Duodenal mucosa (tissue), 2 donors: ENCODE measurements at regions not wholly inside any gene's neighbourhood (a gene's known extent, or its start where the extent isn't known, plus 50 kb on each side); places are given as distances from the start of the nearest gene placed in this dataset.

ENCODE experiments used
- H3K27ac ChIP-seq: one replicate; pipeline ENCODE4 v1.7.0; 2013; ENCODE audit warnings: low read depth, low read length
- H3K27me3 ChIP-seq, 2 donors: one replicate each; pipeline ENCODE4 v1.7.0; 2013; ENCODE audit warnings: low read length in 2 of 2, control low read depth in 1 of 2; ENCODE audit not compliant: insufficient read depth in 2 of 2, control insufficient read depth in 1 of 2
- H3K36me3 ChIP-seq, 2 donors: one replicate each; pipeline ENCODE4 v1.7.0; 2013; ENCODE audit warnings: low read length in 2 of 2, control low read depth in 1 of 2; ENCODE audit not compliant: insufficient read depth in 2 of 2, control insufficient read depth in 1 of 2
- H3K4me1 ChIP-seq, 2 donors: one replicate each; pipeline ENCODE4 v1.7.0; 2013; ENCODE audit warnings: low read length in 2 of 2, control low read depth in 1 of 2; ENCODE audit not compliant: insufficient read depth in 2 of 2, control insufficient read depth in 1 of 2
- H3K4me3 ChIP-seq, 2 donors: one replicate each; pipeline ENCODE4 v1.7.0; 2013; ENCODE audit warnings: low read length in 2 of 2, low read depth in 1 of 2
- H3K9ac ChIP-seq, 2 donors: one replicate each; pipeline ENCODE4 v1.7.0; 2013; ENCODE audit warnings: low read length in 2 of 2, low read depth in 1 of 2
- H3K9me3 ChIP-seq, 2 donors: one replicate each; pipeline ENCODE4 v1.7.0; 2013; ENCODE audit warnings: low read length in 2 of 2, control low read depth in 1 of 2; ENCODE audit not compliant: control insufficient read depth in 1 of 2

DNA sequence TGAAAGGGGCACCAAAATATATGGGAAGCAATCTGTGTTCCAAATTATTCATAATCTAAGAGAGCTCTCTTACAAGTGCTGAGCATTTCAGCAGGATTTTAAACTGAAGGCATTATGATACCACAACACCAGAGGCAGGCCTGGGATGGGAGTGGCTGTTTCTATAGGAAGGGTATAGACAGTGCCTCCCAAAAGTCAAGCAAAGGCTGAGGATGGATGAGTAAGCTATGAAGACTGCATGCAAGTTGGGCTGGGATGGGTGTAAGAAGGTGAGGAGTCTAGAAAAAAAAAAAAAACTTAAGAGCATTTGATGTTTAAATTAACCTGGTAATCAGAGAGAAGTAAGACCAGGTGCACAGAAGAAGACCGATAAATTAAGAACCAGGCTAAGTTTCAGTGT is 132.5 kb downstream of the OSR1 start:
- H3K27me3 ChIP-seq, result no peaks in the 10 kb centered on the region

DNA sequence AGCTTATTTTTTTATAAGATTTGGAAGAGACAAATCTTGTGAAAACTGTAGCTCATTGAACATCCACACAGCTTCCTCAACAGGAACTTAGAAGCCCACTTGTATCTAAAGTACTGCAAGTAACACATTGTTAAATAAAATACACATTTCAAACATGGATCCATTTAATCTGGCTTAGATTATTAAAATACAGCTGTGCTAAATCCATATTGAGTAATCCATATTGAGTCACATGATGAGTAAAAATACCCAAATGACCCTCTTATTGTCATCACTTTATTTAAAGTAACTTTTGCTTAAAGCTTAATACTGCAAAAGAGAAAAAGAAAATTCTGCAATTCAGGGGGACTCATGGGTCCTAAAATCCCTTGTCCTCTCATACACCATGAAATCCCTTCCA is 133.3 kb downstream of the OSR1 start:
- Histone ChIP-seq H3K4me3 (no peak overlapping the region), H3K27me3 (no peaks in the 10 kb centered on the region), H3K9ac (no peak overlapping the region), H3K4me1 (no peaks in the 10 kb centered on the region), H3K36me3 (no peaks in the 10 kb centered on the region), H3K9me3 (no peaks in the 10 kb centered on the region), H3K27ac (no peak overlapping the region)

More for the DNA sequence above, 132.5 kb downstream of the OSR1 start:
- no peak overlapping the region for H3K27ac ChIP-seq
- no peaks in the 10 kb centered on the region for H3K4me1 ChIP-seq
- H3K36me3 ChIP-seq, result no peaks in the 10 kb centered on the region
- H3K4me3 ChIP-seq, result no peak overlapping the region
- no peaks in the 10 kb centered on the region for H3K9me3 ChIP-seq
- no peak overlapping the region for H3K9ac ChIP-seq

- no peak overlapping the region for H3K4me3 ChIP-seq
- no peaks in the 10 kb centered on the region for H3K36me3 ChIP-seq
- no peak overlapping the region for H3K9ac ChIP-seq
- no peak overlapping the region for H3K27ac ChIP-seq
- H3K27me3 ChIP-seq, result no peaks in the 10 kb centered on the region
- no peaks in the 10 kb centered on the region for H3K9me3 ChIP-seq
- no peaks in the 10 kb centered on the region for H3K4me1 ChIP-seq
These were observed 133.9 kb downstream of the OSR1 start for GRCh38 chr2:19224486-19224885.

- H3K27me3 ChIP-seq, result no peaks in the 10 kb centered on the region
- H3K9me3 ChIP-seq, result no peaks in the 10 kb centered on the region
- no peak overlapping the region for H3K4me3 ChIP-seq
- H3K36me3 ChIP-seq, result no peaks in the 10 kb centered on the region
- H3K4me1 ChIP-seq, result no peaks in the 10 kb centered on the region
- H3K27ac ChIP-seq, result no peak overlapping the region
- no peak overlapping the region for H3K9ac ChIP-seq
These were observed 134.4 kb downstream of the OSR1 start for GRCh38 chr2:19224011-19224410.

DNA sequence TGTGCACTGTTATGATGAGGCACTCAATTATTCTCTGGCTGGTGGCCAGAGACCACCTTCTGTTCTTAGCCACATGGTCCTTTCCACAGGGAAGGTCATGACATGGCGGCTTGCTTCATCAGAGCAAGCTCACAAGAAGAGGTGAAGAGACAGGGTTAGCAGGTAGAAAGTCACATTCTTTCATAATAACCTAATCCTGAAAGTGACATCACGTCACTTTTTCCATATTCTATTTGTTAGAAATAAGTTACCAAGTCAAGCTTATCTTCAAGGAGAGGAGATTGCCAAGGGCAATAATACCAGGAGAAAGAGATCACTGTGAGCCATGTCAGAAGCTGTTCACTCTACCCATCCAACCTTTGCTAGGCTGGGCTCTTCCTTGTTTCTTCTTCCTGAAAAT is 139.4 kb downstream of the OSR1 start:
- no peak overlapping the region for H3K27ac ChIP-seq
- no peak overlapping the region for H3K4me3 ChIP-seq
- no peaks in the 10 kb centered on the region for H3K4me1 ChIP-seq
- H3K9ac ChIP-seq, result no peak overlapping the region
- no peaks in the 10 kb centered on the region for H3K36me3 ChIP-seq
- H3K9me3 ChIP-seq, result no peaks in the 10 kb centered on the region
- no peaks in the 10 kb centered on the region for H3K27me3 ChIP-seq

- H3K4me1 ChIP-seq, result no peaks in the 10 kb centered on the region
- no peak overlapping the region for H3K4me3 ChIP-seq
- H3K27me3 ChIP-seq, result no peaks in the 10 kb centered on the region
- H3K9me3 ChIP-seq, result no peaks in the 10 kb centered on the region
- H3K27ac ChIP-seq, result no peak overlapping the region
- no peak overlapping the region for H3K9ac ChIP-seq
- no peaks in the 10 kb centered on the region for H3K36me3 ChIP-seq
These were observed 140.3 kb downstream of the OSR1 start for GRCh38 chr2:19218166-19218565.

DNA sequence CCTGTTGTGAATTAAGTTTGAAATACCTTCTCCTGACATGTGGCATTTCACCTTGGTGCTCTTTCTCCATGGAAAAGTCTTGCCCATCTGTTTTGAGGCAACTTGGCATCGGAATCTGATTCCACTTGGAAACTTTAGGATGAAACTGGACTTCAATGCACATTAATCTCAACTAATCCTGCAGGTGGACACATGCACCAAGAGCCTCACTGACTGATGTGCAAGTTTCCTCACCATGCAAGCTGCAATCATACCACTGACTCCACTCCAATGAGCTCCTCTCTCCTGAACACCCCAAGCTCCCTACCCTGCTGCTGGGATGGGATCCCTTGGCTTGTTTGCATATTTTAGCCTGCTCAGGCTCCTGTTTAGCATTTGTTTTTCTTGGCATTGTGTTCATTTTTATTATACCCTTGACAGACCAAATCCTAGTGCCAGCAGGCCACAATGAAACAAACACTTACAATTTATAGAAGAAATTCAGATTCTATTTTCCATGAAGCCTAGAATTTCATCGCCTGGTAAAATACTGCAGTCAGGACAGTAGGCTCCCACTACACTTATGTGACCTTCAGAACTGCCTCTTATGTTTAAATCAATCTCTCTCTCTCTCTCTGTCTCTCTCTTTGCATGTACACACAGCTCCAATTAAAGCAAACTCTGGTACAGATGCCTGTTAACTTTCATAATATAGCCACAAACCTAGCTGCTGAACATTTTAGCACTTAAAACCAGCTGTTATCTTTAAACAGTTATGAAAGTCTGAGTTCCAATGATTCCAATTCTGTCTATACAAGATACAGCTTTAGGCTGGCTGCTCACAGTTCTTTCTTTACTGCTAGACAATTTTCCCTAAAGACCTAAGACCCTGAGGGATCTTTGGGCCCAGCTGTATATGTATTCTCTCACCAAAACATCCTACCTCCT is 141.5 kb downstream of the OSR1 start:
- H3K9ac ChIP-seq, result no peak overlapping the region
- no peaks in the 10 kb centered on the region for H3K36me3 ChIP-seq
- H3K27ac ChIP-seq, result no peak overlapping the region
- H3K9me3 ChIP-seq, result no peaks in the 10 kb centered on the region
- H3K4me3 ChIP-seq, result no peak overlapping the region
- H3K4me1 ChIP-seq, result no peaks in the 10 kb centered on the region
- H3K27me3 ChIP-seq, result no peaks in the 10 kb centered on the region

- Histone ChIP-seq H3K36me3 (no peaks in the 10 kb centered on the region), H3K27me3 (no peaks in the 10 kb centered on the region), H3K27ac (no peak overlapping the region), H3K4me1 (no peaks in the 10 kb centered on the region), H3K9me3 (no peaks in the 10 kb centered on the region), H3K9ac (no peak overlapping the region), H3K4me3 (no peak overlapping the region)
These were observed 142.2 kb downstream of the OSR1 start for GRCh38 chr2:19216238-19216637.

- Histone ChIP-seq H3K9me3 (no peaks in the 10 kb centered on the region), H3K4me1 (no peaks in the 10 kb centered on the region), H3K4me3 (no peak overlapping the region), H3K27me3 (no peaks in the 10 kb centered on the region), H3K27ac (no peak overlapping the region), H3K36me3 (no peaks in the 10 kb centered on the region), H3K9ac (no peak overlapping the region)
These were observed 143.6 kb downstream of the OSR1 start for GRCh38 chr2:19214682-19215391.

- H3K9ac ChIP-seq, result no peak overlapping the region
- H3K27ac ChIP-seq, result no peak overlapping the region
- no peaks in the 10 kb centered on the region for H3K36me3 ChIP-seq
- H3K4me3 ChIP-seq, result no peak overlapping the region
- H3K9me3 ChIP-seq, result no peaks in the 10 kb centered on the region
- no peaks in the 10 kb centered on the region for H3K4me1 ChIP-seq
- H3K27me3 ChIP-seq, result no peaks in the 10 kb centered on the region
These were observed 148.7 kb downstream of the OSR1 start for GRCh38 chr2:19209575-19210341.
